CD4-positive, CD25-positive, alpha-beta regulatory T cell (primary cell): ENCODE measurements at regions not wholly inside any gene's neighbourhood (a gene's known extent, or its start where the extent isn't known, plus 50 kb on each side); places are given as distances from the start of the nearest gene placed in this dataset.

Experiments used
- ATAC-seq, 2 donors: fragments of 150-1000 bp; cut with Tn5 transposase; one replicate each; pipeline ENCODE4 v1.10.0; 2021; ENCODE audit warnings: low read depth in 2 of 2, moderate number of reproducible peaks in 2 of 2, moderate library complexity in 1 of 2
- DNase-seq, 3 donors: peaks; one replicate each; pipeline versions ENCODE4 v3.0.0 to v3.0.0-alpha.2; 2012 to 2022; ENCODE audit warnings: mixed read lengths in 1 of 3
- H3K27ac ChIP-seq: one replicate; pipeline ENCODE4 v1.7.0; 2013; ENCODE audit warnings: mild to moderate bottlenecking, low read length; ENCODE audit not compliant: insufficient read depth, poor library complexity, severe bottlenecking
- H3K27me3 ChIP-seq: one replicate; pipeline ENCODE4 v1.7.0; 2013; ENCODE audit warnings: low read length; ENCODE audit not compliant: control insufficient read depth, insufficient read depth
- H3K36me3 ChIP-seq: one replicate; pipeline ENCODE4 v1.7.0; 2013; ENCODE audit warnings: mild to moderate bottlenecking, low read length, moderate library complexity; ENCODE audit not compliant: control insufficient read depth, insufficient read depth
- H3K4me1 ChIP-seq: 2 replicates; pipeline ENCODE4 v1.7.0; 2013; ENCODE audit warnings: mild to moderate bottlenecking, low read length; ENCODE audit not compliant: insufficient read depth, control insufficient read depth, poor library complexity, severe bottlenecking
- H3K4me3 ChIP-seq: one replicate; pipeline ENCODE4 v1.7.0; 2013; ENCODE audit warnings: low read depth, mild to moderate bottlenecking, low read length, moderate library complexity
- H3K9me3 ChIP-seq, 2 experiments: 1 replicate in 1 of 2; 2 replicates in 1 of 2; pipeline ENCODE4 v1.7.0; 2013; ENCODE audit warnings: low read length in 2 of 2, mild to moderate bottlenecking in 1 of 2, moderate library complexity in 1 of 2; ENCODE audit not compliant: control insufficient read depth in 2 of 2
- H3K27ac Mint-ChIP-seq, 3 donors: one replicate each; pipeline ENCODE4 v1.8.0; 2020 to 2022; ENCODE audit warnings: mild to moderate bottlenecking in 3 of 3, mixed read lengths in 3 of 3, moderate library complexity in 2 of 3
- H3K27me3 Mint-ChIP-seq: one replicate; pipeline ENCODE4 v1.8.0; 2022; ENCODE audit warnings: mild to moderate bottlenecking, mixed read lengths
- H3K36me3 Mint-ChIP-seq: one replicate; pipeline ENCODE4 v1.8.0; 2020; ENCODE audit warnings: mixed read lengths
- H3K4me1 Mint-ChIP-seq, 4 donors: one replicate each; pipeline ENCODE4 v1.8.0; 2020 to 2022; ENCODE audit warnings: mixed read lengths in 4 of 4, mild to moderate bottlenecking in 1 of 4
- H3K4me3 Mint-ChIP-seq, 4 donors: one replicate each; pipeline ENCODE4 v1.8.0; 2020 to 2022; ENCODE audit warnings: mild to moderate bottlenecking in 4 of 4, mixed read lengths in 4 of 4, moderate library complexity in 3 of 4
- H3K9me3 Mint-ChIP-seq, 7 donors: one replicate each; pipeline ENCODE4 v1.8.0; 2020 to 2022; ENCODE audit warnings: mixed read lengths in 7 of 7, mild to moderate bottlenecking in 3 of 7, moderate library complexity in 2 of 7

DNA sequence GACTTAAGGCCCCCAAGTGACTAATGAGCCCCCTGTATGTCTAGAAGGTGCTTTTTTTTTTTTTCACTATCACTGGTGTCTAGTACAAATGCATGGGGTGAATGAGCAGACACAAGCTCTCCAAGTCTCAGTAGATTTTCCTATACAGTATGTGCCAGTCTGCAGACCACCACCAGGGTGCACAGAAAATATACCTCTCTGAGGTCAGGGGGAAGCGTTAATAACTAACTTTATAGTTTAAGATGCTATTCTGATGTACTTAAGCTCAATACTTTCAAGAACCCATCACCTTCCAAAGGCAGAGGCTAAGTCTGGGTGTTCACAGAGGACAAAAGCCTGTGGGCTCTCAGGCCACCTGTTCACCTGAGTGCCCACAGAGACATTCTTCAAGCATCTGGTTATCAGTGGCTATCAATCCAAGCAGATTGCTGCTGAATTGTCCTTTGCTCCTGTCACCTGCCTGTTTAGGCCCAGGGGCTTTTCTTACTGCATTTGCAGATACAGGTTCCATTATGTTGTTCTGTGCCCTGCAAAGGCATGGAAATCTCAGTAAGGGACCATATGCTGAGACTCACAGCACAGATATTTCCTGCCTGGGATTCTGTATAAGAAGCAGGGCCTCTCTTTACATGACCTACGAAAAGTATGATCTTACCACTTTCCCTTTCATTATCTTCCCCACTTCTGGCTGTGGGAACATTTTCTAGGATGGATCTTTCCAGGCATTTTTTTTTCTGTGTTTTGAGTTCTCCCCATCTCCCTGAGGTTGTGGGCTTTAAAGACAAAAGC, 534.6 kb downstream of the TNS1 start:
- no peak for ATAC-seq
- Histone ChIP-seq H3K27ac (no peak overlapping the region), H3K27me3 (no peaks in the 10 kb centered on the region), H3K4me3 (no peak overlapping the region), H3K4me1 (no peaks in the 10 kb centered on the region), H3K9me3 (no peaks in the 10 kb centered on the region), H3K36me3 (no peaks in the 10 kb centered on the region)
- Mint-ChIP-seq H3K27me3 (no peaks in the 10 kb centered on the region), H3K9me3 (peaks cover 0 to 4% (median 0%) of the 10 kb centered on the region in 7 donors), H3K27ac (no peak overlapping the region), H3K4me1 (no peaks in the 10 kb centered on the region), H3K36me3 (peaks cover 3% of the 10 kb centered on the region), H3K4me3 (no peak overlapping the region)
- no peak for DNase-seq

DNA sequence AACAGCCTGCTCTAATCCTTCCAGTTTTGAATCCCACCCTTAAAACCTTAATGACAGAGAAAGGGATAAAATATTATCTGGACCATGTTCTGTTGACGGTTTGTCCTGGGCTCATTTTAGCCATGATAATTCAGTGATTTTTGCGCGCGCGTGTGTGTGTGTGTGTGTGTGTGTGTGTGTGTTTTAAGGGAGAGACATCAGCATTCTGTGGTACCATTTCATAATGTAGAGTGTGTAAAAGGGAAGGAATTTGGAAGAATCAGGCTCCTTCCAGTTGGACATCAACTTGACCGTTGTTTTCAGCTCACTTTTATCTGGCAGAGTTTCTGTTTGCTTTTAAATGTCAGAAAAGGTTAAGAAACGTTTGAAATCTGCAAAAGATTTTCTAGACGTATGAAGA, 535.5 kb downstream of the TNS1 start:
- no peak overlapping the region for H3K27ac Mint-ChIP-seq
- H3K4me1 Mint-ChIP-seq, result no peaks in the 10 kb centered on the region
- H3K27me3 ChIP-seq, result no peaks in the 10 kb centered on the region
- H3K4me3 ChIP-seq, result no peak overlapping the region
- ATAC-seq, result no peak
- H3K4me1 ChIP-seq, result no peaks in the 10 kb centered on the region
- H3K27me3 Mint-ChIP-seq, result no peaks in the 10 kb centered on the region
- no peak overlapping the region for H3K27ac ChIP-seq
- H3K36me3 Mint-ChIP-seq, result peaks cover 3% of the 10 kb centered on the region
- DNase-seq, result no peak
- no peaks in the 10 kb centered on the region for H3K36me3 ChIP-seq
- H3K9me3 ChIP-seq, result no peaks in the 10 kb centered on the region
- peaks cover 0 to 4% (median 0%) of the 10 kb centered on the region in 7 donors for H3K9me3 Mint-ChIP-seq
- H3K4me3 Mint-ChIP-seq, result no peak overlapping the region

DNA sequence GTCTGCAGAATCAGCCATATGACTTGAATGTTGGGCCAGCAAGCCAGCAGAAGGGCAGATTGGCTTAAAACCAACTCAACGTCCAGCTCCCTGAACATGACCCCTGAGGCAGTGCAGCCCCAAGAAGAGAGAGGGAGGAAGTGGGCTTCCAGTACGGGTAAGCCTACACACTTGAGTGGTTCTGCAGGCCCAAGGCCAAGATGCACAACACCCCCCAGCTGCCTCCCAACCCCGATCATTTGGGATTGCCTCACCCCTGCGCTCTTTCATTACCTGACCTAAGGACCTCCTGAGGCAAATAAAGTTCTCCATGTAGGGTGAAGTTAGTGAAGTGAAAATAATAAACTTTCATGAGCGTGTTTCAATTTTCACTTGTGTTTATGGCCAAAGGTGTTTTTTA, 536.0 kb downstream of the TNS1 start:
- H3K36me3 ChIP-seq, result no peaks in the 10 kb centered on the region
- no peak overlapping the region for H3K27ac Mint-ChIP-seq
- H3K36me3 Mint-ChIP-seq, result peaks cover 3% of the 10 kb centered on the region
- H3K27me3 ChIP-seq, result no peaks in the 10 kb centered on the region
- ATAC-seq (no peak), DNase-seq (no peak)
- H3K4me3 ChIP-seq, result no peak overlapping the region
- H3K4me3 Mint-ChIP-seq, result no peak overlapping the region
- H3K9me3 ChIP-seq, result no peaks in the 10 kb centered on the region
- H3K27me3 Mint-ChIP-seq, result no peaks in the 10 kb centered on the region
- peaks cover 0 to 4% (median 0%) of the 10 kb centered on the region in 7 donors for H3K9me3 Mint-ChIP-seq
- H3K4me1 ChIP-seq, result no peaks in the 10 kb centered on the region
- no peaks in the 10 kb centered on the region for H3K4me1 Mint-ChIP-seq
- H3K27ac ChIP-seq, result no peak overlapping the region

DNA sequence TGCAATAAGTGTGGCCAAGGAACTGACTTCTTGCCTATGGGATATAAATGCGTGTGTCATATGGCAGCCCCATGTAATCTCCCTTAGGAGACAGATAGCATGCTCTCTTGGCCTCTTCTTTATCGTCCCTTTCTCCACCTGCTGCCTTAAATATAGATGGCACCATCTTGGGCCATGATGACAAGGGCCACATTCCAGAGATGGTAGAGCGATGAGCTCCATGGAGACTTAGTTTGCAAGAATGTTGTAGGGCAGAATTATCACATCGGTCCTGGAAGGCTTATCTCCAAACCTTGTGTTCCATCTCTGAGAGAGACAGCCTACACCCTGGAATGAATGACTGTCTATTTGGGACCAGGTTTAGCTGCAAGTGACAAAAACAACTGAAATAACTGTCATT, 536.7 kb downstream of the TNS1 start:
- Histone ChIP-seq H3K4me3 (no peak overlapping the region), H3K4me1 (no peaks in the 10 kb centered on the region), H3K27ac (no peak overlapping the region), H3K27me3 (no peaks in the 10 kb centered on the region), H3K36me3 (no peaks in the 10 kb centered on the region), H3K9me3 (no peaks in the 10 kb centered on the region)
- DNase-seq, result no peak
- peaks cover 3% of the 10 kb centered on the region for H3K36me3 Mint-ChIP-seq
- H3K27me3 Mint-ChIP-seq, result no peaks in the 10 kb centered on the region
- no peak overlapping the region for H3K4me3 Mint-ChIP-seq
- no peaks in the 10 kb centered on the region for H3K4me1 Mint-ChIP-seq
- H3K27ac Mint-ChIP-seq, result no peak overlapping the region
- H3K9me3 Mint-ChIP-seq, result peaks cover 0 to 4% (median 0%) of the 10 kb centered on the region in 7 donors
- ATAC-seq, result no peak

DNA sequence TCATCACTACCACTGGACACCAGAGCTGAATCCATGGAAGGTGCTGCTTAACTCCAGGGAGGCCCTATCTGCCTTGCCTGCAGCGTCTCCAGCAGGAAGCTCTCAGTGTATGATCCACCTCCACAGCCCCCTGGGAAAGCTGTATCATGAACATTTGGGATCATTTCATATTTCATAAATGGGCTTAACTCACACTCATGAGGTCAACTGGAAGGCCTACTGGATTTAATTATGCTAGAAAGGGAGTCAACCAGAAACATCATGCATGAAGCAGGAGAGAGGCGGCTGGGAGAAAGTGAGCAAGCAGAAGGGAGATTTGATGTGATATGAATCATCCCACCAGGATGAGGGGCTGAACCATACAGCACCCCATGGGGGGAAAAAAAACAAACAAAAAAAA, 537.7 kb downstream of the TNS1 start:
- Mint-ChIP-seq H3K9me3 (peaks cover 0 to 4% (median 0%) of the 10 kb centered on the region in 7 donors), H3K4me3 (no peak overlapping the region), H3K27me3 (no peaks in the 10 kb centered on the region), H3K27ac (no peak overlapping the region), H3K4me1 (no peaks in the 10 kb centered on the region), H3K36me3 (peaks cover 3% of the 10 kb centered on the region)
- Histone ChIP-seq H3K4me3 (no peak overlapping the region), H3K36me3 (no peaks in the 10 kb centered on the region), H3K9me3 (no peaks in the 10 kb centered on the region), H3K27me3 (no peaks in the 10 kb centered on the region), H3K27ac (no peak overlapping the region), H3K4me1 (no peaks in the 10 kb centered on the region)
- DNase-seq (no peak), ATAC-seq (no peak)

DNA sequence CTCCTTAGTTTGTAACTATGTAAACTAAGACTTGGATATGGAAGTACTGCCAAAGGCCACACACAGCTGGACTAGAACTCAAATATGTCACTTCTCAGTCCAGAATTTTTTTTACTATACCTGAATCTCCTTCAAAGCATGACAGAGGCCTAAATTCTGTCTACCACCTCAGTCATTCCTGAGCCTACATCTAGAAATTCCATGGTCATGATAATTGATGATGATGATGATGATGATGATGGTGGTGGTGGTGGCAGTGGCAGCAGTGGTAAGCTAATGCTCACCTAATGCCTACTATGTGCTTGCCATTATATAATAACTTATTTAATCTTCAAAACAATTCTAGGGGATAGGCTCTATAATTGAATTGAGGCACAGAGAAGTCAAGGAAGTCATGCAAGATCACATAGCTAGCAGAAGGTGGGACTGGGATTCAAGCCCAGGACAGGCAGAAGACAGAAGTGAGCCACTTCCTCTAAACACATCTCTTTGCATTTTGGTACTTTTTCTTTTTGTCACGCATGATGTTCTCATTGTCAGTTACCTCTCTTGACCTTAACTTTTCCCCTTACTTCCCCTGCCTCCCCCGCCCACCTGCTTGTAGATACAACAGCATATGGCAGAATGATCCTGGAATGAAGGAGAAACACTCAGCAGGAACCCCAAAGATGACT, 539.3 kb downstream of the TNS1 start:
- H3K27ac Mint-ChIP-seq, result no peak overlapping the region
- Histone ChIP-seq H3K27ac (no peak overlapping the region), H3K27me3 (no peaks in the 10 kb centered on the region), H3K4me1 (no peaks in the 10 kb centered on the region), H3K36me3 (no peaks in the 10 kb centered on the region), H3K4me3 (no peak overlapping the region), H3K9me3 (no peaks in the 10 kb centered on the region)
- no peak overlapping the region for H3K4me3 Mint-ChIP-seq
- no peak for ATAC-seq
- peaks cover 0 to 4% (median 0%) of the 10 kb centered on the region in 7 donors for H3K9me3 Mint-ChIP-seq
- no peaks in the 10 kb centered on the region for H3K4me1 Mint-ChIP-seq
- no peaks in the 10 kb centered on the region for H3K27me3 Mint-ChIP-seq
- DNase-seq, result no peak
- no peaks in the 10 kb centered on the region for H3K36me3 Mint-ChIP-seq

DNA sequence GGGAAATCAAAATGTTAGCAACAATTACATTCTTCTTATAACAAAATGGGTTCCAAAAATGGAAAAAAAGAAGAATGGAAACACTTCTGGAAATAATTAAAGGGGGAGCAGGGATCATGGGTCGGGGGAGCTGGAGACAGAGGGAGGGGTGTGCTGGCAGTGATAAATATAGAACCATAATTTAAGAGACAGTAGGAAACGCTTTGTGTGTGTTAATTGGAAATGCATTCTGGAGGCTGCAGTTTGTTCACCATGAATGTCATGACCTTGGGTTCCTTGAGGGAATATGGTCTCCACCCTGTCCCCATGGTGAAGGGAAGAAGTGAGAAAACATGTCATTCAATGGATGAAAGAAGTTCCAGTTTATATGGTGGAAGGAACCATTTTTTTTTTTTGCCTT, 540.7 kb downstream of the TNS1 start:
- DNase-seq, result no peak
- H3K27ac Mint-ChIP-seq, result no peak overlapping the region
- no peaks in the 10 kb centered on the region for H3K36me3 ChIP-seq

DNA sequence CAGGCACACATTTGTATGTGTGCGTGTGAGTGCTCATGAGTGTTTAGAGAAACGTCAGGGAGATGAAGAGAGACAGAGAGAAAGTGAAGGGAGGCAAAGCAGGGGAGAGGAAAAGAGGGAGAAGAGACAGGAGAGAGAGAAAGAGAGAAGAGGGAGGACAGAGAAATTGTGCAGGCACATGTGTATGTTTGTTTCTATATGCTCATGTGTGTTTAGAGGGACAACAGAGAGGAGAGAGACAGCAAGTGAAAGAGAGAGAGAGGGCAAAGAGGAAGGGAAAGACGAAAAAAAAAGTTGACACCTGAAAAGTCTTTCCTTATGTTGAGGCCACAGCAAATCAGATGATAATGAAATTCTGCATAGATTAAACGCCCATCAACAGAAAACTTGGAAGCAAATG, 541.1 kb downstream of the TNS1 start:
- Histone ChIP-seq H3K36me3 (no peaks in the 10 kb centered on the region), H3K4me1 (no peaks in the 10 kb centered on the region), H3K27ac (no peak overlapping the region), H3K4me3 (no peak overlapping the region), H3K27me3 (no peaks in the 10 kb centered on the region), H3K9me3 (no peaks in the 10 kb centered on the region)
- Mint-ChIP-seq H3K27me3 (peaks cover 4% of the 10 kb centered on the region), H3K4me1 (no peaks in the 10 kb centered on the region), H3K9me3 (peaks cover 0 to 7% (median 0%) of the 10 kb centered on the region in 7 donors), H3K27ac (no peak overlapping the region), H3K4me3 (no peak overlapping the region), H3K36me3 (no peaks in the 10 kb centered on the region)
- no peak for DNase-seq
- ATAC-seq, result no peak

More for the DNA sequence above, 540.7 kb downstream of the TNS1 start:
- no peak overlapping the region for H3K27ac ChIP-seq
- H3K27me3 Mint-ChIP-seq, result peaks cover 4% of the 10 kb centered on the region
- H3K9me3 Mint-ChIP-seq, result peaks cover 0 to 7% (median 0%) of the 10 kb centered on the region in 7 donors
- no peak for ATAC-seq
- no peak overlapping the region for H3K4me3 Mint-ChIP-seq
- H3K36me3 Mint-ChIP-seq, result no peaks in the 10 kb centered on the region
- no peaks in the 10 kb centered on the region for H3K9me3 ChIP-seq
- H3K4me3 ChIP-seq, result no peak overlapping the region
- H3K4me1 ChIP-seq, result no peaks in the 10 kb centered on the region
- no peaks in the 10 kb centered on the region for H3K27me3 ChIP-seq
- H3K4me1 Mint-ChIP-seq, result no peaks in the 10 kb centered on the region
